ENCODE measurements at regions not wholly inside any gene's neighbourhood (a gene's known extent, or its start where the extent isn't known, plus 50 kb on each side); places are given as distances from the start of the nearest gene placed in this dataset.
A peak's percentile ranks its signal among the peaks of the same experiment; 100 is the strongest.

DNA sequence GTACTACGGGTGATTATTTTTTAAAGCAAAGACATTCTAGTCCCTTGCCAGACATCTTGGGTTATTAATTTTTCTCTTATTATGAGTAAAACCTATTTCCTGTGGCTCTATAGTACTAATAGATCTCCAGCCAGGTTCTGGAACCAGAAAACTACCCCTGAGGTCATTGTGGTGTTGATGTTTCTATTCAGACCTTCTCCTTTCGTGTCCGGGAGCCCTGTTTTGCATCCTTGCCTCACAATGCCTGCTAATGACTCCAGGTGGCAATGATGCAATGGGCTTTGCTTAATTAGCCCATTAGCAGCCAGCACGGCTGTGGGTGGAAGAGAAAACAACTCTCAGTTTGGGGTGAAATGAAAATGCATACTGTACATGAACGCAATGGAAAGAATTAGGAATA is 62.9 kb upstream of the ARG1 start:
- no peak for DNase-seq (ENCODE audit: low read depth in 2 of 2)

DNA sequence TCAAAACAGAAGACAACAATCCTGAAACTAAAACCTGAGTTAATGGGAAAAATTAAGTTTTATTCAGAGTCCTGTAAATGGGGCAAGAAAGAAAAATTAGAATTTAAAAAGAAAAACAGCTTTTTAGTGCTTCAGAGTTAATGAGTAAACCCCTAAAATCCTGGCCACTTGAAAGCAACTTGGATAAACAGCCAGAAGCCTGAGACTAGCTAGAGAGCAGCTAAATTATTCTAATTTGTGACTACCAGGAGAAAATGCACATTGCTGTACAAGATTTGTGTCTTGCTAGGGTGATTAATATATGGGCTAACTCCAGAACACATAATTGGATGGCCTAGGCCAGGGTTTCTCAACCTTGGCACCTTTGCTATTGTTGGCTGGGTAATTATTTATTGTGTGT is 62.4 kb upstream of the ARG1 start:
- DNase-seq (ENCODE audit: low read depth in 2 of 2): no peak

DNA sequence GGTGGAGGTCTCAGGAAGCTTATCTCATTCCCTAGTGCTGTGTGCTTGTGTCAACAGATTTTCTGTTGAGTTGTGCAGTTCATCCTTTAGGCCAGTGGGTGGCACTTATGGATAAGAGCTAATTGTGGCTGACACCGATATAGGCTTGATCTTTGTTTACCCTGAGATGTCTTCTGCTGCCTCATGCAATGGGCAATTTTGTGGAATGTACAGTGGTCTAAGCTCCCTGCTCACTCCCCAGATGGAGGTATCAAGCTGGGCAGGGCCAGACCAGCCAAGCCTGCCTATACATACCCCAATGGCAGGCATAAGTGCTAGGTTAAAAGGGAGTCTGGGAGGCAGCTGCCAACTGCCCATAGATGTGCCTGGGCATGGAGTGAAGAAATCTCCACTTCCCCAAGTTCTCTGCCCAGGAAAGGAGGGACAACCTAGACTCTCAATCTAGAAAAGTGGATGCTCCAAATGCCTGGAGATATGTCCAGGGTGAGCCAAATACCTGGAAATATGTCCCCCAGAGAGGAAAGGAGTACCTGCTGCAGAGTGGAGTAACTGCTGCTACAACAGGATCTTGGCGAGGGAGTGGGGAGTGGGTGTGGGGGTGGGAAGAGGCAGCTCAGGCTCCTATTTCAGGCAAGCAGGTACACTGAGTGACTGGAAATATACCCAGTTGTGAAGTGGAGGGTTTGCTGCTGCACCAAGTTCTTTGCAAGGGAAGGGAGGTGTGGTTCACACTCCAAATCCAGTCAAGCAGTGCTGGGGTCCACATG is 53.2 kb upstream of the ARG1 start:
- DNase-seq (ENCODE audit: low read depth in 2 of 2): peak in 1 of 2 donors; percentile 17

All from stimulated activated CD8-positive, alpha-beta memory T cell treated with anti-CD3 and anti-CD28 coated beads, Interleukin-7, amount 100 ng/mL, for 4 hours (primary cell).